GM12878 (cell line): ENCODE measurements at regions not wholly inside any gene's neighbourhood (a gene's known extent, or its start where the extent isn't known, plus 50 kb on each side); places are given as distances from the start of the nearest gene placed in this dataset.
"Not testable (repeated sequence)": the region's sequence is repeated elsewhere in the genome, so short reads cannot be mapped to it uniquely, and the experiment has no call there.

Source experiments
- ATF3 ChIP-seq: IDR thresholded peaks from 2 replicates; pipeline ENCODE4 v1.6.1; 2011; ENCODE audit warnings: low read depth, mild to moderate bottlenecking, low read length, moderate library complexity, borderline replicate concordance; ENCODE audit errors: extremely low read depth
- CTCF ChIP-seq, 3 experiments: IDR thresholded peaks in 2 of 3; conservative IDR thresholded peaks in 1 of 3; 2 replicates each; pipeline ENCODE4 v1.5.1; 2011; ENCODE audit warnings: low read depth in 3 of 3, low read length in 3 of 3, mild to moderate bottlenecking in 3 of 3, control low read depth in 2 of 3, moderate library complexity in 2 of 3, inconsistent platforms in 1 of 3, mixed read lengths in 1 of 3; ENCODE audit not compliant: control insufficient read depth in 2 of 3, insufficient read depth in 1 of 3; ENCODE audit errors: extremely low read depth in 1 of 3
- JUND ChIP-seq: IDR thresholded peaks from 2 replicates; pipeline ENCODE4 v1.6.1; 2012; ENCODE audit warnings: low read depth, mild to moderate bottlenecking, low read length, improper control_type of control experiment, moderate library complexity
- MYC ChIP-seq: IDR thresholded peaks from 2 replicates; pipeline ENCODE4 v1.6.1; 2011; ENCODE audit warnings: mild to moderate bottlenecking, low read length, moderate library complexity, inconsistent platforms; ENCODE audit not compliant: insufficient read depth, insufficient replicate concordance, insufficient read length, severe bottlenecking
- NR2C1 ChIP-seq: fragments of 450-650 bp; IDR thresholded peaks from 2 replicates; pipeline ENCODE4 v1.6.1; 2017; ENCODE audit warnings: antibody characterized with exemption, mild to moderate bottlenecking, moderate library complexity
- POLR2A ChIP-seq: IDR thresholded peaks from 2 replicates; pipeline ENCODE4 v1.6.1; 2011; ENCODE audit warnings: low read depth, mild to moderate bottlenecking, low read length
- SMAD1 ChIP-seq: fragments of 450-650 bp; IDR thresholded peaks from 2 replicates; pipeline ENCODE4 v1.6.1; 2018; ENCODE audit warnings: mild to moderate bottlenecking, low read depth; ENCODE audit not compliant: partially characterized antibody
- SMC3 ChIP-seq: IDR thresholded peaks from 2 replicates; pipeline ENCODE4 v1.6.1; 2011; ENCODE audit warnings: low read length, improper control_type of control experiment, borderline replicate concordance

- TF ChIP-seq MYC; JUND; SMC3; SMAD1; CTCF (IDR thresholded peaks at IDR 0.05 in 2 of 3, conservative IDR thresholded peaks at IDR 0.05 in 1 of 3; ENCODE audit: control insufficient read depth in 2 of 3, extremely low read depth in 1 of 3, insufficient read depth in 1 of 3, low read depth in 3 of 3, low read length in 3 of 3); POLR2A; ATF3; NR2C1: not testable (repeated sequence)
Observed at GRCh38 chr7:55714370-55714769, 142.1 kb upstream of the VOPP1 start.
